HL-60 (cell line): ENCODE measurements at regions not wholly inside any gene's neighbourhood (a gene's known extent, or its start where the extent isn't known, plus 50 kb on each side); places are given as distances from the start of the nearest gene placed in this dataset.

Source experiments
- DNase-seq, 2 experiments: peaks; one replicate each; pipeline ENCODE4 v3.0.0-alpha.2; 2010 to 2020; ENCODE audit warnings: low read depth in 1 of 2, low spot score in 1 of 2
- H3K27ac ChIP-seq: fragments of 250-450 bp; sonication (Bioruptor Pico); replicated peaks from 2 replicates; pipeline ENCODE4 v1.5.1; 2020; ENCODE audit warnings: mild to moderate bottlenecking, moderate library complexity
- H3K27me3 ChIP-seq: fragments of 250-450 bp; sonication (Bioruptor Pico); 2 replicates; pipeline ENCODE4 v1.5.1; 2021; ENCODE audit warnings: mild to moderate bottlenecking, moderate library complexity; ENCODE audit not compliant: insufficient read depth, poor library complexity, severe bottlenecking
- H3K4me3 ChIP-seq: replicated peaks from 2 replicates; pipeline ENCODE4 v1.5.1; 2011; ENCODE audit warnings: mild to moderate bottlenecking, control low read depth, low read length; ENCODE audit not compliant: insufficient read depth
- CTCF ChIP-seq: IDR thresholded peaks from one replicate; pipeline ENCODE4 v1.5.1; 2011; ENCODE audit warnings: low read length, control low read depth, inconsistent platforms; ENCODE audit not compliant: insufficient read depth
- GABPA ChIP-seq: IDR thresholded peaks from 2 replicates; pipeline ENCODE4 v1.6.1; 2012; ENCODE audit warnings: low read depth
- POLR2AphosphoS5 ChIP-seq: IDR thresholded peaks from 2 replicates; pipeline ENCODE4 v1.6.1; 2012; ENCODE audit warnings: low read depth
- REST ChIP-seq: IDR thresholded peaks from 2 replicates; pipeline ENCODE4 v1.6.1; 2012; ENCODE audit warnings: low read depth; ENCODE audit not compliant: insufficient replicate concordance
- SPI1 ChIP-seq: IDR thresholded peaks from 2 replicates; pipeline ENCODE4 v1.6.1; 2012; ENCODE audit warnings: low read depth, mild to moderate bottlenecking, borderline replicate concordance

- no peak for DNase-seq
- H3K4me3 ChIP-seq, result no peak overlapping the region
- H3K27ac ChIP-seq, result no peak overlapping the region
- TF ChIP-seq GABPA, result no peak
- TF ChIP-seq REST, result no peak
- TF ChIP-seq POLR2AphosphoS5, result no peak
- no peak for TF ChIP-seq CTCF
- no peak for TF ChIP-seq SPI1
- no peaks in the 10 kb centered on the region for H3K27me3 ChIP-seq
Observed at GRCh38 chr4:35066406-35066805, 1177.9 kb downstream of the ARAP2 start.

- Histone ChIP-seq H3K27ac (no peak overlapping the region), H3K27me3 (no peaks in the 10 kb centered on the region), H3K4me3 (no peak overlapping the region)
- no peak for DNase-seq
- TF ChIP-seq REST (no peak), GABPA (no peak), CTCF (no peak), SPI1 (no peak), POLR2AphosphoS5 (no peak)
Observed at GRCh38 chr4:35080799-35081198, 1163.5 kb downstream of the ARAP2 start.

GRCh38 chr4:35087218-35087617, 1157.1 kb downstream of the ARAP2 start:
- Histone ChIP-seq H3K27me3 (no peaks in the 10 kb centered on the region), H3K27ac (no peak overlapping the region), H3K4me3 (no peak overlapping the region)
- TF ChIP-seq SPI1 (no peak), CTCF (no peak), GABPA (no peak), REST (no peak), POLR2AphosphoS5 (no peak)
- DNase-seq, result no peak
